Urinary bladder (tissue), 3 donors: ENCODE measurements at regions not wholly inside any gene's neighbourhood (a gene's known extent, or its start where the extent isn't known, plus 50 kb on each side); places are given as distances from the start of the nearest gene placed in this dataset.

ENCODE experiments used
- DNase-seq: peaks from one replicate; pipeline ENCODE4 v3.0.0-alpha.2; 2015; ENCODE audit errors: extremely low spot score
- H3K27ac ChIP-seq: one replicate; pipeline ENCODE4 v1.5.1; 2013; ENCODE audit warnings: low read depth, mild to moderate bottlenecking, moderate library complexity
- H3K36me3 ChIP-seq: one replicate; pipeline ENCODE4 v1.6.1; 2013; ENCODE audit warnings: mild to moderate bottlenecking, moderate library complexity; ENCODE audit not compliant: insufficient read depth
- H3K4me1 ChIP-seq: one replicate; pipeline ENCODE4 v1.6.1; 2013; ENCODE audit warnings: mild to moderate bottlenecking, moderate library complexity; ENCODE audit not compliant: insufficient read depth
- H3K4me3 ChIP-seq: one replicate; pipeline ENCODE4 v1.5.1; 2013; ENCODE audit warnings: low read depth, low read length
- WGBS: extraction: QIAGEN DNeasy Blood & Tissue Kit; methylation state at CpG from one replicate; pipeline ENCODE4 v1.1.7; 2013; 5-methylcytosine and 5-hydroxymethylcytosine counted together
- donor health status: healthy with polysubstance abuse.
- donor health status: healthy.

DNA sequence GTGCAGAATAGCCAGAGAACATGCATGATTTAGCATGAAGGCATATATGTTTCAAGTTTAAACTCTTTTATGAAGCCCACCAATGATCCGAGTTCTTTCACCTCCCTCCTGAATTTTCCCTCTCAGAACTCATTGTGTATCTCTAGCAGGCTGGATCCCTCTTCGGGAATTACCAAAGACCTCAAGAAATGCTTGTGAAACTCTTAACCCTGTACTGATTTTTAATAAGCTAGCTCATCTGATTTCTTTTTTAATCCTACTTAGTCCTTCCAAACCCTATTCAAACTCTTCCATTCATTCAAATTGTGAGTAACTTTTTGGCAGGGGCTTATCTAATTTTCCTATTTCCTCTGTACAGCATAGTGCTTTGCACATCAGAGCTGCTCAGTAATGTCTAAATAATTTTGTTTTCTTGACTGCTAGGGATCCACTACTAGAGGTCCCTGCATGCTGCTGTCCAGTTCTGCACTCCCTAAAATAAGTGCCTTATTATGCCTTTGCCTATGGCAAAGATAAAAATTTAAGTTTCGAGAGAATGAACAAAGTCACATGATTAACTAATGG lies 723.8 kb downstream of the CDH11 start:
- Histone ChIP-seq H3K36me3 (no peaks in the 10 kb centered on the region), H3K27ac (no peak overlapping the region), H3K4me3 (no peak overlapping the region), H3K4me1 (no peaks in the 10 kb centered on the region)
- DNase-seq = no peak
- WGBS = 45% methylated on average over 3 of the region's 3 CpGs

DNA sequence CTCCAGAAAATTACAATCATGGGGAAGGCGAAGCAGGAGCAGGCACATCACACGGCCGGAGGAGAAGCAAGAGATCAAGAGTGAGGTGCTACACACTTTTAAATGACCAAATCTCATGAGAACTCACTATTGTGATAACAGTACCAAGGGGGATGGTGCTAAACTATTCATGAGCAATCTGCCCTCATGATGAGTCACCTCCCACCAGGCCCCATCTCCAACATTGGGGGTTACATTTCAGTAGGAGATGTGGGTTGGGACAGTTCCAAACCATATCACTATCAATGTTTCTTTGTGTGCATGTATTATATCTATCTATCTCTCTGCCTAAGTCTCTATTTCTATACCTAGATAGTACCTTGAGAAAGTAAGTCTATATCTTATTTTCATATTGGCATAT lies 724.8 kb downstream of the CDH11 start:
- H3K4me3 ChIP-seq = no peak overlapping the region
- H3K27ac ChIP-seq = no peak overlapping the region
- H3K36me3 ChIP-seq = no peaks in the 10 kb centered on the region
- no peak for DNase-seq
- H3K4me1 ChIP-seq = no peaks in the 10 kb centered on the region
- WGBS = 95% methylated on average over 3 of the region's 3 CpGs

DNA sequence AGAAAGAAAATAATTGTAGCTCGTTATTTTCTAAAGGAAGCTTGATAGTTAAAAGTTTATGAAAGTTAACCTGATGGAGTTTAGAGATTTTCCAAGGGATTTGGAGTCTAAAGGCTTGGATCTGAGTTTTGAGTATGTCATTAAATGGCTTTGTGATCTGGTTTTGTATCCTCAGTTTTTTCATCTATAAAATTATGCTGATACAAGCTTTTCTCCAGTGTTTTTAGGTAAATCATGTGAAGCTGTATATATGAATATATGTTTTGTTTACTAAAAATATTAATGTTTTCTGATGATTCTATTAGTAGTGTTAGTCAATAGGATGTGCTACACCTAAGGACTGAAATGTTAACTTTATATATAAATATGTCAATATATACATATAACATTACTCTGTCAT lies 727.8 kb downstream of the CDH11 start:
- WGBS = 69% methylated on average over 1 of the region's 1 CpG
- H3K4me3 ChIP-seq = no peak overlapping the region
- no peak overlapping the region for H3K27ac ChIP-seq
- no peak for DNase-seq
- no peaks in the 10 kb centered on the region for H3K36me3 ChIP-seq
- H3K4me1 ChIP-seq = no peaks in the 10 kb centered on the region

DNA sequence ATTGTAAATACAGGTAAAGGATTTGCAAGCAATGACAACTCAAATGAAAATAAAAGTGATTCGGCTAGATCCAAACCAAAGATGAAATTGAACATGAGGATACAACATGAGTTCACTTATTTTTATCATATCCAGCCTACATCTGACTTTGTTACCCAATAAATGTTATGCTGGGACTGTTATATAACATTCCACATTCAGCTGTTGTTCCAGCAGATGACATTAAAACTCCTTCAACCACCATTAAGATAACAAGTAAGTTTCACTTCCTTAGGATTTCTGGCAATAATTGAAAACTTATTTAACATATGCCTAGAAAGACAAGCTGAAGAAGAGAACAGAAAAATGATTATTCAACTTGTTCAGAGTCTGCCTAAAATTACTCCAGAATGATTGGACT lies 729.4 kb downstream of the CDH11 start:
- no peak for DNase-seq
- H3K36me3 ChIP-seq = no peaks in the 10 kb centered on the region
- H3K27ac ChIP-seq = no peak overlapping the region
- H3K4me3 ChIP-seq = no peak overlapping the region
- H3K4me1 ChIP-seq = no peaks in the 10 kb centered on the region
- 51% methylated on average over 1 of the region's 1 CpG for WGBS

DNA sequence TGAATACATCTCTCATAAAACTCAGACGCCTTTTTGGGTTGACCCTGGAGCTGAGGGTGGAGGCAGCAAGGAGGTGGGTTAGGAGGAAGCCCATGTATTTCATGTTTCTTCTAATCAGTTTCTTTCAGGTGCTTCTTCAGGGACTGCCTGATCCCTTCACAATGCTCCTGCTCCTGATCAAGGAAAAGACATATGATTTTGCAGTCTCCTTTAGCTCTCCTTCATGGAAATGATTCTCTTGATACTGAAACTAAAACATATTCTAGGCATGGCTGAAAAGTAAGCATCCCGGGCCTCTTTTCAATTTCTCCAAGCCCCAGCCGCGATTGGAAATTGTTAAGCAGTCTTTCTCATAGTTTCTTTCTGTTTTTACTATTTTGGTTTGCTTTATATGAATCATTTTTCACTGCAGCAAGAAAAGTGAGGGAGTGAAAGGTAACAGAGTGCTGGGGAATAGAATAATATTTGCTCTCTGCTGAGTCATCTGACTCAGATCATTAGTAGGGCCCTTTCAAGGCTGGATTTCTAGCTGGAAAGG lies 730.7 kb downstream of the CDH11 start:
- no peak for DNase-seq
- H3K4me3 ChIP-seq = no peak overlapping the region
- WGBS = 25% methylated on average over 4 of the region's 4 CpGs

DNA sequence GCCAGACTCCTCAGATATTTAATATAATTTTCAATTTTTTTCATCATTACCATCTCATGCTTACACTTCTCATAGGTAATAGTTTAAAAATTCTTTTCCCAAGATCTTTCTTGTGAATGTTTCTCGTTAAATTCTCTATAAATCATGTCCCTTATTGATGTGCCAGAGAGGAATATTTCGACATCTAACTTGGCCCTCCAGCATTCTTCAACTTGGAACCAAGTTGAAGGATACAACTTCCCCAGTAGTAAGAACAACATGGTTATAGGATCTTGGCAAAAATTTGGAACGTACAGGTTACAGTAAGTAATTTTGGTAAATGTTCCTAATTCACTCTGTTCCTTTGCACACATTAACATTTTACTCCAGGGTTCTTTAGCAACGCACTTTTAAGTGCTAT lies 731.8 kb downstream of the CDH11 start:
- DNase-seq = no peak
- Histone ChIP-seq H3K27ac (no peak overlapping the region), H3K4me1 (no peaks in the 10 kb centered on the region), H3K36me3 (no peaks in the 10 kb centered on the region), H3K4me3 (no peak overlapping the region)
- WGBS = 72% methylated on average over 4 of the region's 4 CpGs

More for the DNA sequence above, 730.7 kb downstream of the CDH11 start:
- Histone ChIP-seq H3K27ac (peak overlapping the region; percentile 53), H3K36me3 (no peaks in the 10 kb centered on the region), H3K4me1 (no peaks in the 10 kb centered on the region)

DNA sequence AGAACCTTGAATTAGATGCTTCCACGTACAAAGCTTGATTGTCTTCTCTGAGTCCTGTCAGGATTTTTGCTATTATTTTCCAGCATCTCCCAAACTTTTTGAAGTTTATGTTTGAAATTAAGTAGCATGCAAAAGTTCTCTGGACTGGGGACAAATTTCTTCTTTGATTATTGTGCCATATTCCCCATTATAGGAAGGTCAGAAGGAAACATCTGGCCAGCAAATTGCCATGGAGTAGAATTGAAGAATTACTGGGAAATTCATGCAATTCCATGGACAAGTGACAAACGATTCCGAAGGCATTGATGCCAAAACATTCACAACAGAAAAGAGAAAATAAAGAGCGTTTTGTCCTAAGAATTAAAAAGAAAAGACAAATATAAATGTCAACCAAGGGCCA lies 737.2 kb downstream of the CDH11 start:
- 60% methylated on average over 4 of the region's 4 CpGs for WGBS
- no peak overlapping the region for H3K4me3 ChIP-seq
- no peaks in the 10 kb centered on the region for H3K4me1 ChIP-seq
- no peaks in the 10 kb centered on the region for H3K36me3 ChIP-seq
- H3K27ac ChIP-seq = no peak overlapping the region
- no peak for DNase-seq

DNA sequence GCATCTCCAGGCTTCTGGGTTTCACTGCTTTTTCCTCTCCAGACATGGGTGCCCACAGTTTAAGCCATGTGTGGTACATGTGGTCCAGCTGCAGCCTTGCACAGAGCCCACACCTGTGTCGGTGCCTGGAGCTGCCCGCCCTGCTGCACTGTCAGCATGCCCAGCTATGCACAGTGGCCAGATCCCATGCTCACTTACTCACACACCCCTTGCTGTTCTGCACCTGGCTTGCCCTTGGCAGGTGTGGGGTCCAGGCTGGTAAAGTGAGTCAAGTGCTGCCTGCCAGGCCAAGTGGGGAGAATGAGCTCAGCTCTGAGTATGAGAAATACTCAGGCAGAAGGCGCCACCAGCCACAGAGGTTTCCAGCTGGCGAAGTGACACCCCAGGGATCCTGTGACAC lies 739.9 kb downstream of the CDH11 start:
- no peaks in the 10 kb centered on the region for H3K4me1 ChIP-seq
- H3K36me3 ChIP-seq = no peaks in the 10 kb centered on the region
- H3K27ac ChIP-seq = no peak overlapping the region
- no peak overlapping the region for H3K4me3 ChIP-seq
- no peak for DNase-seq
- WGBS = 98% methylated on average over 4 of the region's 4 CpGs

DNA sequence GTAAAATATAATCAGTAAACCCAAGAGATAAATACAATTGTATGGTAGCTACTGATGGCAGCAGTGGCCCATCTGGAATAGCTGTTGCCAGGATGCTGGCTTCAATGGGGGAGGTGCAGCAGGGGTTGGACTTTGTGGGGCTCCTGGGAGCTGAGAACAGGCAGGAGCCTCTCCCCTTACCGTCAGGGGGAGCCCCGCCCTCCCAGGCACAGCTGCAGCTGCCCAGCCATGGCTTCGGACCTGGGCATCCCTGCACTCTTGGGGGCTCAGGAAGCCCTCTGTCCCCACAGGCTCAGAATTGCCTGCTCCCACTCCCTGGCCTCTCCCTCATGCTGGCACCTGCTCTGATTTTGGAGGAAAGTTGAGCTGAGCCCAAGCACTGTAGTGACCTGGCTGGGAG lies 741.1 kb downstream of the CDH11 start:
- 81% methylated on average over 3 of the region's 3 CpGs for WGBS

DNA sequence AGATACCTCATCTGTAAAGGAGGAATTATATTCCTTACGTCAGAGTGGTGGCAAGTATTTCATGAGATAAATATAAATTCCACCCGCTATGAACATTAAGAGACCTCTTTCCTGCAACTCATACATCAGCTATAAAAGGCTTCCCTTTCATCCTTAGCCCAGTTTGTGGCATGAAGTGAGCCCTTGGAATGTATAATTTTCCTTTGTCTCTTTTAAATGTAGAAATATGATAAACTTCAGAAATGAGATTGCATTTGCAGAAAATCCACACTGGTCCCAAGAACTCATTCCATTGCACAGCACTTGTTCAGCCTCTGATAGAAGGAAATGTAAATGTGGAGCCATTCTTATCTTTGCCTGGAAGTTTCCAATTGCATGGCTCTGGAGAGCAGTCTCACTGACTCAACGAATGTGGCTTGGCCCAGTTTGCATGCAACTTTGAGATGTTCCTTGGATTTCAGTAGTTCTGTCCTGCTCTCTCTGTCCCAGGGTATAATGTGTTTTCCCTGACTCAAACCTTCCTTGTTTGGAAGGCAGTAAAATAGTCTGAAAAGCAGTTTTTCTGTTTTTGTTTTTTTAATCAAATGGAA lies 746.4 kb downstream of the CDH11 start:
- H3K4me3 ChIP-seq = no peak overlapping the region
- 54% methylated on average over 3 of the region's 3 CpGs for WGBS

More for the DNA sequence above, 741.1 kb downstream of the CDH11 start:
- Histone ChIP-seq H3K36me3 (no peaks in the 10 kb centered on the region), H3K4me3 (no peak overlapping the region), H3K4me1 (no peaks in the 10 kb centered on the region), H3K27ac (no peak overlapping the region)
- no peak for DNase-seq

DNA sequence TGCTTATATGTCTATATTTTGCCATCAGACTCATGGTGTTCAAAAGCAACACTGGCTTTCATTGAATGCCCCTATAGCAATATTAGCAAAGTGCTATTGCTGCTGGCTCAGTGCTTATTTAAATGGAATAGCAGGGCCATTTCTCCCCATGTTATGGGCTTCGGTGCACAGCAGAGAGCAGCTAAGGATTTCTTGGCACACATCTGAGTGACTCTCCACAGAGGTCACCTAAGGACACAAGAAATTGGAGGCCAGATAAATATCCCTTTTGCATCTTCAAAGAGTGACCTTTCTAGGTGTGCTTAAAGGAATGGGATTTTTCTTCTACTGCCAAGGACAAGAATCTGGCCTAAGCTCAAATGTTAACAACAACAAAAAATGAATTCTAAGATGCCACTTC lies 751.8 kb downstream of the CDH11 start:
- WGBS = 31% methylated on average over 1 of the region's 1 CpG
- no peak for DNase-seq
- no peaks in the 10 kb centered on the region for H3K4me1 ChIP-seq
- no peaks in the 10 kb centered on the region for H3K36me3 ChIP-seq
- no peak overlapping the region for H3K27ac ChIP-seq
- no peak overlapping the region for H3K4me3 ChIP-seq

More for the DNA sequence above, 746.4 kb downstream of the CDH11 start:
- Histone ChIP-seq H3K36me3 (no peaks in the 10 kb centered on the region), H3K27ac (no peak overlapping the region), H3K4me1 (no peaks in the 10 kb centered on the region)
- no peak for DNase-seq

DNA sequence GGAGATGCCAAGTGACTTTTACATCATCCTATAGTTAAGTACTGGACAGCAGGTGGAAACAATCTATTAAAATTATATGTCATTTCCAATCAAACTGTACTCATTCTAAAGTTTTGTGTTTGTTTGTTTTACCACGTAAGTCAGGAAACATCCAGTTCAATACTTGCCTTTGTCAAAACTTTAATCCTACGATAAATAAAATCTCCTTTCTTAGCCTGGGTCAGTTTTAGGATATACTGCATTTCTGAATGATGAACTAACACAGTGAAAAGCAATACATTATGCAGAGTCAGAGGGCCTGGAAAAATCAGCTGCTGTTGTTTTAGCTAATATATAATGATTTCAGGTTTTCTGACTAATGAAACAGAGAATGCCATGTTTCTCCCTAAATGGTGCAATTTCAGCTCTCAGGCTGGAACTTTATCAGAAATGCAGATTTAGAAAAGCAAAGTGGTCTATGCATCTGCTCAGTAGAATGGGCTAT lies 756.4 kb downstream of the CDH11 start:
- Histone ChIP-seq H3K4me3 (no peak overlapping the region), H3K27ac (no peak overlapping the region), H3K4me1 (no peaks in the 10 kb centered on the region), H3K36me3 (no peaks in the 10 kb centered on the region)
- WGBS = 44% methylated on average over 2 of the region's 2 CpGs
- DNase-seq = no peak

DNA sequence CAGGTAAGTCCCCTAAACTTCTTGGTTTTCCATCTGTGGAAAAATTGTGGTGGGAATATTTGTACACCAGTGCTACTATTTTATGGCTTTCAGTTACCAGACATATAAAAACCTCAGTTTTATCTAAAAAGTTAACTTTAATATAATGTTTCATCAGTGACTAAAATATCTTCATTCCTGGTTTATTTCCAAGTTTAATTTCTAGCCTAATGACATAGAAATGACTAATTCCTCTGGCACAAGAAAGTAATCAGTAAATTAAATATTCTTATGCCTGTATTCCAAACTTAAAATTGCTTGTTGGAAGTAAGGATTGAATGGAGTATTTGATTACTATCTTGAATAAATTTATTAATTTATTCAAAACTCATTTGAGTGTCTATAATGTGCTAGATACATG lies 757.0 kb downstream of the CDH11 start:
- DNase-seq = no peak
- no peaks in the 10 kb centered on the region for H3K4me1 ChIP-seq
- H3K36me3 ChIP-seq = no peaks in the 10 kb centered on the region
- H3K27ac ChIP-seq = no peak overlapping the region
- H3K4me3 ChIP-seq = no peak overlapping the region

DNA sequence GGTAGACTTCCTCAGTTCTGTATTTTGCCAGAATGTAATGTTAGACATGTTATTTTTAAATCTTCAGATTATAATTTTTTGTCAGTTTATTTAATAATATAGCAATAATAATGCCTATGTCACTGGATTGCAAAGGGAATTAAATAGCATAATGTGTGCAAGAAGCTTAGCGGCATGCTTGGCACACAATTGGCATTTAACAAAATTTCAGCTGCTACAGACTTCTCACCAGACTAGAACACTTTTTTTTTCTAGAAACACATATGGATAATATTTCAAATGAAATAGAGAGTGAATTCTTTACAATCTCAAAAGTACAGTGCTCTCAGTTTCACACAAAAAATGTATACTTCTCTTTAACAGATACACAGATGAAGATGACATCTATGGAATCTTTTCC lies 757.4 kb downstream of the CDH11 start:
- no peaks in the 10 kb centered on the region for H3K4me1 ChIP-seq
- H3K4me3 ChIP-seq = no peak overlapping the region
- no peaks in the 10 kb centered on the region for H3K36me3 ChIP-seq
- no peak for DNase-seq
- H3K27ac ChIP-seq = no peak overlapping the region
- WGBS = 95% methylated on average over 1 of the region's 1 CpG
